H9 (cell line): ENCODE measurements at regions not wholly inside any gene's neighbourhood (a gene's known extent, or its start where the extent isn't known, plus 50 kb on each side); places are given as distances from the start of the nearest gene placed in this dataset.

Source experiments
- DNase-seq: peaks from one replicate; pipeline ENCODE4 v3.0.0-alpha.2; 2017
- H2AFZ ChIP-seq: one replicate; pipeline ENCODE4 v1.6.1; 2013; ENCODE audit warnings: mild to moderate bottlenecking, low read length, control low read depth, moderate library complexity
- H2AK5ac ChIP-seq: 2 replicates; pipeline ENCODE4 v1.6.1; 2013; ENCODE audit warnings: low read length, control low read depth, mixed read lengths; ENCODE audit not compliant: insufficient read length
- H2BK120ac ChIP-seq: one replicate; pipeline ENCODE4 v1.6.1; 2013; ENCODE audit warnings: low read depth, mild to moderate bottlenecking, low read length, control low read depth, inconsistent platforms; ENCODE audit not compliant: poor library complexity, severe bottlenecking
- H2BK12ac ChIP-seq: 2 replicates; pipeline ENCODE4 v1.6.1; 2013; ENCODE audit warnings: low read length, control low read depth, mixed read lengths, low read depth; ENCODE audit not compliant: insufficient read length
- H2BK15ac ChIP-seq: 2 replicates; pipeline ENCODE4 v1.6.1; 2013; ENCODE audit warnings: low read depth, low read length, control low read depth
- H2BK20ac ChIP-seq: one replicate; pipeline ENCODE4 v1.6.1; 2013; ENCODE audit warnings: low read depth, mild to moderate bottlenecking, low read length, control low read depth, inconsistent platforms; ENCODE audit not compliant: poor library complexity, severe bottlenecking
- H2BK5ac ChIP-seq: 2 replicates; pipeline ENCODE4 v1.6.1; 2013; ENCODE audit warnings: low read length, control low read depth, mixed read lengths; ENCODE audit not compliant: insufficient read length
- H3K14ac ChIP-seq: 2 replicates; pipeline ENCODE4 v1.6.1; 2013; ENCODE audit warnings: low read length, control low read depth; ENCODE audit not compliant: insufficient read depth
- H3K18ac ChIP-seq: 2 replicates; pipeline ENCODE4 v1.6.1; 2013; ENCODE audit warnings: low read depth, mild to moderate bottlenecking, mixed read lengths, low read length, control low read depth; ENCODE audit not compliant: insufficient read length
- H3K23ac ChIP-seq: 2 replicates; pipeline ENCODE4 v1.6.1; 2013; ENCODE audit warnings: low read length, control low read depth, mixed read lengths, low read depth; ENCODE audit not compliant: insufficient read length
- H3K23me2 ChIP-seq: 2 replicates; pipeline ENCODE4 v1.6.1; 2013; ENCODE audit warnings: low read depth, mild to moderate bottlenecking, mixed read lengths, low read length, control low read depth; ENCODE audit not compliant: insufficient read length, poor library complexity, severe bottlenecking
- H3K27ac ChIP-seq: 2 replicates; pipeline ENCODE4 v1.5.1; 2013; ENCODE audit warnings: low read length, control low read depth, mixed read lengths, low read depth; ENCODE audit not compliant: insufficient read length
- H3K27me3 ChIP-seq: 2 replicates; pipeline ENCODE4 v1.6.1; 2013; ENCODE audit warnings: low read length, control low read depth, inconsistent platforms; ENCODE audit not compliant: insufficient read depth
- H3K4ac ChIP-seq: 2 replicates; pipeline ENCODE4 v1.6.1; 2013; ENCODE audit warnings: low read depth, mild to moderate bottlenecking, control low read depth, inconsistent platforms, low read length, moderate library complexity
- H3K4me1 ChIP-seq: 2 replicates; pipeline ENCODE4 v1.6.1; 2013; ENCODE audit warnings: low read length, control low read depth, inconsistent platforms; ENCODE audit not compliant: insufficient read depth
- H3K4me2 ChIP-seq: 2 replicates; pipeline ENCODE4 v1.6.1; 2013; ENCODE audit warnings: low read length, control low read depth, mixed read lengths; ENCODE audit not compliant: insufficient read length, insufficient read depth
- H3K56ac ChIP-seq: 2 replicates; pipeline ENCODE4 v1.6.1; 2013; ENCODE audit warnings: low read depth, mild to moderate bottlenecking, mixed read lengths, low read length, control low read depth; ENCODE audit not compliant: insufficient read length
- H3K79me1 ChIP-seq: 2 replicates; pipeline ENCODE4 v1.6.1; 2013; ENCODE audit warnings: low read depth, mild to moderate bottlenecking, moderate library complexity, low read length, control low read depth, inconsistent platforms; ENCODE audit not compliant: insufficient read depth, poor library complexity, severe bottlenecking
- H3K79me2 ChIP-seq: 2 replicates; pipeline ENCODE4 v1.6.1; 2013; ENCODE audit warnings: low read length, control low read depth, inconsistent platforms; ENCODE audit not compliant: insufficient read depth
- H3K9ac ChIP-seq: 2 replicates; pipeline ENCODE4 v1.6.1; 2013; ENCODE audit warnings: low read length, control low read depth, mixed read lengths; ENCODE audit not compliant: insufficient read length; ENCODE audit errors: extremely low read depth
- H3K9me3 ChIP-seq: one replicate; pipeline ENCODE4 v1.6.1; 2013; ENCODE audit warnings: low read depth, low read length, inconsistent platforms; ENCODE audit not compliant: control insufficient read depth
- H3T11ph ChIP-seq: one replicate; pipeline ENCODE4 v1.6.1; 2013; ENCODE audit warnings: mild to moderate bottlenecking, low read length, control low read depth, inconsistent platforms
- H4K20me1 ChIP-seq: one replicate; pipeline ENCODE4 v1.6.1; 2013; ENCODE audit not compliant: control insufficient read depth, insufficient read length, insufficient read depth
- H4K5ac ChIP-seq: 2 replicates; pipeline ENCODE4 v1.6.1; 2013; ENCODE audit warnings: low read depth, mild to moderate bottlenecking, mixed read lengths, low read length, control low read depth; ENCODE audit not compliant: insufficient read length
- H4K8ac ChIP-seq: replicated peaks from 2 replicates; pipeline ENCODE4 v1.6.1; 2013; ENCODE audit warnings: low read length, control low read depth, mixed read lengths, low read depth; ENCODE audit not compliant: insufficient read length
- H4K91ac ChIP-seq: 2 replicates; pipeline ENCODE4 v1.6.1; 2013; ENCODE audit warnings: low read depth, mild to moderate bottlenecking, moderate library complexity, mixed read lengths, low read length, control low read depth; ENCODE audit not compliant: insufficient read length
- H3K27ac Mint-ChIP-seq, 3 experiments: 2 replicates in 2 of 3; 3 replicates in 1 of 3; pipeline ENCODE4 v1.8.0; 2020 to 2021; ENCODE audit warnings: mixed read lengths in 3 of 3, mild to moderate bottlenecking in 1 of 3, moderate library complexity in 1 of 3
- H3K27me3 Mint-ChIP-seq: 2 replicates; pipeline ENCODE4 v1.8.0; 2021; ENCODE audit warnings: low read depth, mild to moderate bottlenecking, moderate library complexity, mixed read lengths
- H3K36me3 Mint-ChIP-seq, 3 experiments: 2 replicates in 2 of 3; 3 replicates in 1 of 3; pipeline ENCODE4 v1.8.0; 2020 to 2021; ENCODE audit warnings: low read depth in 3 of 3, mixed read lengths in 3 of 3; ENCODE audit not compliant: insufficient read depth in 1 of 3
- H3K4me1 Mint-ChIP-seq, 2 experiments: 2 replicates each; pipeline ENCODE4 v1.8.0; 2020; ENCODE audit warnings: mixed read lengths in 2 of 2
- H3K4me3 Mint-ChIP-seq, 2 experiments: 2 replicates in 1 of 2; 3 replicates in 1 of 2; pipeline ENCODE4 v1.8.0; 2020 to 2021; ENCODE audit warnings: mild to moderate bottlenecking in 2 of 2, mixed read lengths in 2 of 2, moderate library complexity in 1 of 2
- H3K9me3 Mint-ChIP-seq, 2 experiments: 2 replicates in 1 of 2; 3 replicates in 1 of 2; pipeline ENCODE4 v1.8.0; 2020; ENCODE audit warnings: mild to moderate bottlenecking in 2 of 2, mixed read lengths in 2 of 2, moderate library complexity in 1 of 2
- CTCF ChIP-seq: fragments of 200-600 bp; sonication (generic); conservative IDR thresholded peaks from 3 replicates; pipeline ENCODE4 v1.8.0; 2021; ENCODE audit warnings: antibody characterized with exemption, mild to moderate bottlenecking
- WGBS: extraction: QIAGEN DNeasy Blood & Tissue Kit; methylation state at CpG from one replicate; pipeline ENCODE4 v1.1.7; 2013; ENCODE audit warnings: missing lambda C conversion rate, low lambda C conversion rate, mixed read lengths; ENCODE audit not compliant: insufficient read length; ENCODE audit errors: extremely low coverage; 5-methylcytosine and 5-hydroxymethylcytosine counted together

- no peaks in the 10 kb centered on the region for H3K4me1 ChIP-seq
- WGBS: no CpG with 5 or more reads among the region's 4 CpGs
- H3T11ph ChIP-seq: no peak overlapping the region
- Mint-ChIP-seq H3K27me3 (peaks cover 5% of the 10 kb centered on the region), H3K4me3 (no peak overlapping the region), H3K36me3 (no peaks in the 10 kb centered on the region), H3K9me3 (no peaks in the 10 kb centered on the region), H3K27ac (no peak overlapping the region), H3K4me1 (no peaks in the 10 kb centered on the region)
- H3K9me3 ChIP-seq: no peaks in the 10 kb centered on the region
- H2AK5ac ChIP-seq: no peak overlapping the region
- no peaks in the 10 kb centered on the region for H4K20me1 ChIP-seq
- H3K4me2 ChIP-seq: no peak overlapping the region
- H2BK120ac ChIP-seq: no peak overlapping the region
- H2AFZ ChIP-seq: no peak overlapping the region
- H2BK12ac ChIP-seq: no peak overlapping the region
- H3K79me2 ChIP-seq: no peaks in the 10 kb centered on the region
- no peaks in the 10 kb centered on the region for H3K27me3 ChIP-seq
- no peak for DNase-seq
- H2BK5ac ChIP-seq: no peak overlapping the region
- H3K56ac ChIP-seq: no peak overlapping the region
- H4K91ac ChIP-seq: no peak overlapping the region
- no peak overlapping the region for H3K14ac ChIP-seq
- no peak for TF ChIP-seq CTCF
- H3K23ac ChIP-seq: no peak overlapping the region
- no peaks in the 10 kb centered on the region for H3K79me1 ChIP-seq
- no peak overlapping the region for H2BK15ac ChIP-seq
- H2BK20ac ChIP-seq: no peak overlapping the region
- H3K4ac ChIP-seq: no peak overlapping the region
- no peak overlapping the region for H3K18ac ChIP-seq
- H3K9ac ChIP-seq: no peak overlapping the region
- no peak overlapping the region for H3K27ac ChIP-seq
- H4K5ac ChIP-seq: no peak overlapping the region
- no peak overlapping the region for H4K8ac ChIP-seq
- no peaks in the 10 kb centered on the region for H3K23me2 ChIP-seq
Observed at GRCh38 chr10:128609460-128609859, 483.2 kb upstream of the MKI67 start.
